ENCODE measurements at regions not wholly inside any gene's neighbourhood (a gene's known extent, or its start where the extent isn't known, plus 50 kb on each side); places are given as distances from the start of the nearest gene placed in this dataset.

GRCh38 chr2:57862153-57862552, 184.5 kb upstream of the VRK2 start:
- H3K36me3 Mint-ChIP-seq = no peaks in the 10 kb centered on the region
- no peaks in the 10 kb centered on the region for H3K9me3 Mint-ChIP-seq
- H3K4me1 Mint-ChIP-seq = peaks cover 7% of the 10 kb centered on the region
- H3K4me3 Mint-ChIP-seq = no peak overlapping the region
- H3K27me3 Mint-ChIP-seq (ENCODE audit: low read depth) = no peaks in the 10 kb centered on the region
- no peak overlapping the region for H3K27ac Mint-ChIP-seq
- TF ChIP-seq CTCF (IDR thresholded peaks at IDR 0.05; ENCODE audit: unreplicated experiment) = no peak
- no peak for DNase-seq (ENCODE audit: low spot score in 2 of 2, unreplicated experiment in 2 of 2)

GRCh38 chr2:57862727-57863126, 183.9 kb upstream of the VRK2 start:
- no peak for TF ChIP-seq CTCF (IDR thresholded peaks at IDR 0.05; ENCODE audit: unreplicated experiment)
- DNase-seq (ENCODE audit: low spot score in 2 of 2, unreplicated experiment in 2 of 2) = no peak
- Mint-ChIP-seq H3K9me3 (no peaks in the 10 kb centered on the region), H3K4me3 (no peak overlapping the region), H3K36me3 (no peaks in the 10 kb centered on the region), H3K27me3 (ENCODE audit: low read depth) (no peaks in the 10 kb centered on the region), H3K4me1 (peaks cover 7% of the 10 kb centered on the region), H3K27ac (no peak overlapping the region)

GRCh38 chr2:57864926-57865325, 181.7 kb upstream of the VRK2 start:
- no peak for DNase-seq (ENCODE audit: low spot score in 2 of 2, unreplicated experiment in 2 of 2)

GRCh38 chr2:57867730-57868129, 178.9 kb upstream of the VRK2 start:
- Mint-ChIP-seq H3K36me3 (no peaks in the 10 kb centered on the region), H3K9me3 (no peaks in the 10 kb centered on the region), H3K27me3 (ENCODE audit: low read depth) (no peaks in the 10 kb centered on the region), H3K4me1 (peaks cover 2% of the 10 kb centered on the region), H3K27ac (no peak overlapping the region), H3K4me3 (no peak overlapping the region)
- TF ChIP-seq CTCF (IDR thresholded peaks at IDR 0.05; ENCODE audit: unreplicated experiment) = no peak
- DNase-seq (ENCODE audit: low spot score in 2 of 2, unreplicated experiment in 2 of 2) = no peak

More at GRCh38 chr2:57864926-57865325, 181.7 kb upstream of the VRK2 start:
- Mint-ChIP-seq H3K36me3 (no peaks in the 10 kb centered on the region), H3K4me1 (peaks cover 7% of the 10 kb centered on the region), H3K4me3 (no peak overlapping the region), H3K27ac (no peak overlapping the region), H3K9me3 (no peaks in the 10 kb centered on the region), H3K27me3 (ENCODE audit: low read depth) (no peaks in the 10 kb centered on the region)
- no peak for TF ChIP-seq CTCF (IDR thresholded peaks at IDR 0.05; ENCODE audit: unreplicated experiment)

- DNase-seq (ENCODE audit: low spot score in 2 of 2, unreplicated experiment in 2 of 2) = no peak
- no peaks in the 10 kb centered on the region for H3K36me3 Mint-ChIP-seq
- H3K4me3 Mint-ChIP-seq = no peak overlapping the region
- H3K27ac Mint-ChIP-seq = no peak overlapping the region
- no peaks in the 10 kb centered on the region for H3K27me3 Mint-ChIP-seq (ENCODE audit: low read depth)
- no peak for TF ChIP-seq CTCF (IDR thresholded peaks at IDR 0.05; ENCODE audit: unreplicated experiment)
- H3K4me1 Mint-ChIP-seq = no peaks in the 10 kb centered on the region
- peaks cover 4% of the 10 kb centered on the region for H3K9me3 Mint-ChIP-seq
These were observed 177.9 kb upstream of the VRK2 start for GRCh38 chr2:57868619-57869139.
